Fibroblast of lung (primary cell): ENCODE measurements at regions not wholly inside any gene's neighbourhood (a gene's known extent, or its start where the extent isn't known, plus 50 kb on each side); places are given as distances from the start of the nearest gene placed in this dataset.

ENCODE experiments used
- DNase-seq, 2 donors: peaks; one replicate each; pipeline versions ENCODE4 v3.0.0 to v3.0.0-alpha.2; 2010; ENCODE audit warnings: low read depth in 2 of 2
- H2AFZ ChIP-seq: 2 replicates; pipeline ENCODE4 v1.5.1; 2012; ENCODE audit warnings: low read length, control low read depth, inconsistent platforms
- H3K27ac ChIP-seq: 2 replicates; pipeline ENCODE4 v1.5.1; 2011; ENCODE audit warnings: low read length, control low read depth; ENCODE audit not compliant: insufficient read depth
- H3K27me3 ChIP-seq: 2 replicates; pipeline ENCODE4 v1.5.1; 2011; ENCODE audit warnings: mild to moderate bottlenecking, low read length; ENCODE audit not compliant: control insufficient read depth, insufficient read depth
- H3K36me3 ChIP-seq: 2 replicates; pipeline ENCODE4 v1.5.1; 2011; ENCODE audit warnings: low read length; ENCODE audit not compliant: control insufficient read depth, insufficient read depth
- H3K4me1 ChIP-seq: 2 replicates; pipeline ENCODE4 v1.5.1; 2011; ENCODE audit warnings: low read length; ENCODE audit not compliant: control insufficient read depth, insufficient read depth; ENCODE audit errors: extremely low read depth
- H3K4me2 ChIP-seq: 2 replicates; pipeline ENCODE4 v1.5.1; 2011; ENCODE audit warnings: low read length, control low read depth; ENCODE audit not compliant: insufficient read depth; ENCODE audit errors: extremely low read depth
- H3K4me3 ChIP-seq, 4 experiments: fragments of 200-600 bp in 1 of 4; sonication (generic) in 1 of 4; replicated peaks in 1 of 4; 2 replicates each; pipeline ENCODE4 v1.5.1; 2011 to 2016; ENCODE audit warnings: low read length in 4 of 4, low read depth in 3 of 4, mild to moderate bottlenecking in 3 of 4, control low read depth in 2 of 4, inconsistent platforms in 1 of 4, mixed read lengths in 1 of 4; ENCODE audit not compliant: insufficient read depth in 1 of 4; ENCODE audit errors: control extremely low read depth in 1 of 4
- H3K79me2 ChIP-seq: 2 replicates; pipeline ENCODE4 v1.5.1; 2012; ENCODE audit warnings: mild to moderate bottlenecking, low read length, inconsistent platforms; ENCODE audit not compliant: control insufficient read depth, insufficient read depth
- H3K9ac ChIP-seq: 2 replicates; pipeline ENCODE4 v1.5.1; 2011; ENCODE audit warnings: mild to moderate bottlenecking, low read length, control low read depth; ENCODE audit not compliant: insufficient read depth
- H3K9me3 ChIP-seq: 2 replicates; pipeline ENCODE4 v1.5.1; 2012; ENCODE audit warnings: low read depth, low read length; ENCODE audit not compliant: control insufficient read depth, insufficient read depth
- H4K20me1 ChIP-seq: 2 replicates; pipeline ENCODE4 v1.5.1; 2011; ENCODE audit warnings: low read length; ENCODE audit not compliant: control insufficient read depth, insufficient read depth; ENCODE audit errors: extremely low read depth
- EZH2 ChIP-seq: IDR thresholded peaks from 2 replicates; pipeline ENCODE4 v1.5.1; 2012; ENCODE audit warnings: low read length, control low read depth, mild to moderate bottlenecking; ENCODE audit errors: missing control alignments
- TF ChIP-seq, protein P1 (sequence below), 2 donors: IDR thresholded peaks in 1 of 2; conservative IDR thresholded peaks in 1 of 2; 1 replicate in 1 of 2; 2 replicates in 1 of 2; pipeline ENCODE4 v1.5.1; 2011 to 2012; ENCODE audit warnings: low read length in 2 of 2, control low read depth in 1 of 2, inconsistent platforms in 1 of 2, low read depth in 1 of 2, mild to moderate bottlenecking in 1 of 2

DNA sequence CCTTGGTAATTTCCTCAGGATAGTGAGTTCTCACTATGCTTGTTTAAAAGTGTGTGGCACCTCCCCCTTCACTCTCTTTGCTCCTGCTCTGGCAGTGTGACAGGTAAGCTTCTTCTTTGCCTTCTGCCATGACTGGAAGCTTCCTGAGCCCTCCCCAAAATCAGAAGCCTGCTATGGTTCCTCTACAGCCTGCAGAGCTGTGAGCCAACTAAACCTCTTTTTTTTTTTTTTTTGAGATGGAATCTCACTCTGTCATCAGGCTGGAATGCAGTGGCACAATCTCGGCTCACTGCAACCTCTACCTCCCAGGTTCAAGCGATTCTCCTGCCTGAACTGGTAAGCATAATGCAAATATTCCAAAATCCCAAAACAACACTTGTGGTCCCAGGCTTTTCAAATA is 80.0 kb downstream of the SOWAHC start:
- Histone ChIP-seq H3K4me2 (no peak overlapping the region), H3K79me2 (no peaks in the 10 kb centered on the region), H3K4me1 (no peaks in the 10 kb centered on the region), H3K27me3 (no peaks in the 10 kb centered on the region), H4K20me1 (no peaks in the 10 kb centered on the region), H3K27ac (no peak overlapping the region), H3K9me3 (no peaks in the 10 kb centered on the region), H3K9ac (no peak overlapping the region), H3K36me3 (no peaks in the 10 kb centered on the region), H3K4me3 (no peak overlapping the region), H2AFZ (no peak overlapping the region)
- TF ChIP-seq, protein P1, sequence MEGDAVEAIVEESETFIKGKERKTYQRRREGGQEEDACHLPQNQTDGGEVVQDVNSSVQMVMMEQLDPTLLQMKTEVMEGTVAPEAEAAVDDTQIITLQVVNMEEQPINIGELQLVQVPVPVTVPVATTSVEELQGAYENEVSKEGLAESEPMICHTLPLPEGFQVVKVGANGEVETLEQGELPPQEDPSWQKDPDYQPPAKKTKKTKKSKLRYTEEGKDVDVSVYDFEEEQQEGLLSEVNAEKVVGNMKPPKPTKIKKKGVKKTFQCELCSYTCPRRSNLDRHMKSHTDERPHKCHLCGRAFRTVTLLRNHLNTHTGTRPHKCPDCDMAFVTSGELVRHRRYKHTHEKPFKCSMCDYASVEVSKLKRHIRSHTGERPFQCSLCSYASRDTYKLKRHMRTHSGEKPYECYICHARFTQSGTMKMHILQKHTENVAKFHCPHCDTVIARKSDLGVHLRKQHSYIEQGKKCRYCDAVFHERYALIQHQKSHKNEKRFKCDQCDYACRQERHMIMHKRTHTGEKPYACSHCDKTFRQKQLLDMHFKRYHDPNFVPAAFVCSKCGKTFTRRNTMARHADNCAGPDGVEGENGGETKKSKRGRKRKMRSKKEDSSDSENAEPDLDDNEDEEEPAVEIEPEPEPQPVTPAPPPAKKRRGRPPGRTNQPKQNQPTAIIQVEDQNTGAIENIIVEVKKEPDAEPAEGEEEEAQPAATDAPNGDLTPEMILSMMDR (conservative IDR thresholded peaks at IDR 0.05 in 1 of 2, IDR thresholded peaks at IDR 0.05 in 1 of 2; ENCODE audit: low read depth in 1 of 2, low read length in 2 of 2) = no peak
- no peak for TF ChIP-seq EZH2
- peak in 1 of 2 donors; percentile 45 for DNase-seq

DNA sequence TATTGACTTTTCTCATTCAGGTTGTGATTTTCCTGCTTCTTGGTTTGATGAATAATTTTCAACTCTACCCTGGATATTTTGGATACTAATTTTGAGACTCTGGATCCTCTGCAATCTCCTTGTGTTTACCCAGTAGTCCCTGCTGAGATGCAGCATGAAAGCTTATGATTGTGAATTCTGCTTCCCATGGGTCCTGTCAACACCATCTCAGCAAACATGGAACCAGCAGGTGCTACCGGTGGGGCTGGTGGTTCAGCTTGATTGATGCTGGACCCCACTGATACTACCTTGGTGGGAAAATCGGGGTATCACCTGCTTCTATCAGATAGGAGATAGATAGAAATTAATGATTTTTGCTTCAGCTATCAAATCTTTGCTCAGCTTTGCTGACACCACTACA is 81.1 kb downstream of the SOWAHC start:
- Histone ChIP-seq H3K9me3 (no peaks in the 10 kb centered on the region), H3K79me2 (no peaks in the 10 kb centered on the region), H3K4me1 (no peaks in the 10 kb centered on the region), H3K27me3 (no peaks in the 10 kb centered on the region), H3K9ac (no peak overlapping the region), H3K36me3 (no peaks in the 10 kb centered on the region), H3K27ac (no peak overlapping the region), H3K4me2 (no peak overlapping the region), H4K20me1 (no peaks in the 10 kb centered on the region), H2AFZ (no peak overlapping the region), H3K4me3 (no peak overlapping the region)
- no peak for DNase-seq
- TF ChIP-seq, protein P1 (conservative IDR thresholded peaks at IDR 0.05 in 1 of 2, IDR thresholded peaks at IDR 0.05 in 1 of 2; ENCODE audit: low read depth in 1 of 2, low read length in 2 of 2) = no peak
- TF ChIP-seq EZH2 = no peak

DNA sequence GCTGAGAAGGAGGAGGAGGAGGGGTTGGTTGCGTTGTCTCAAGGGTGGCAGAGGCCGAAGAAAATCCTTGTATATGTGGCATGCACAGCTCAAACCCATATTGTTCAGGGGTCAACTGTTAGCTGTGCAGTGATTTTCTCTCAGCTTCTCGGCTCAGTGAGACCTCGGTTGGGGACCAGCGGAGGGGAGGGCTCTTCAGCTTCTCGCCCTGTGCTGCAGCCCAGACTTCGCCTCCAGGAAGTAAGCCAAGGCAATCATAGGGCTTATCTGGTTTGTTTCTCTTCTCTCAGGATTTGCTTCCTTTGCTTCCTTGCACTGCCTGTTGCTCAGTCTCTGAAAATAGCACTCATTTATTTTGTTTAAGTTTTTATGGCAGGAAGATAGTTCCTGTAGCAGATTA is 85.5 kb downstream of the SOWAHC start:
- Histone ChIP-seq H3K4me1 (peaks cover 3% of the 10 kb centered on the region), H3K79me2 (no peaks in the 10 kb centered on the region), H2AFZ (no peak overlapping the region), H3K36me3 (no peaks in the 10 kb centered on the region), H3K4me3 (no peak overlapping the region), H3K27me3 (no peaks in the 10 kb centered on the region), H3K4me2 (no peak overlapping the region), H3K9me3 (no peaks in the 10 kb centered on the region), H3K9ac (no peak overlapping the region), H4K20me1 (no peaks in the 10 kb centered on the region), H3K27ac (no peak overlapping the region)
- TF ChIP-seq EZH2 = no peak
- TF ChIP-seq, protein P1 (conservative IDR thresholded peaks at IDR 0.05 in 1 of 2, IDR thresholded peaks at IDR 0.05 in 1 of 2; ENCODE audit: low read depth in 1 of 2, low read length in 2 of 2) = no peak
- DNase-seq = peak; percentile 6 to 58
